ENCODE measurements at regions not wholly inside any gene's neighbourhood (a gene's known extent, or its start where the extent isn't known, plus 50 kb on each side); places are given as distances from the start of the nearest gene placed in this dataset.

DNA sequence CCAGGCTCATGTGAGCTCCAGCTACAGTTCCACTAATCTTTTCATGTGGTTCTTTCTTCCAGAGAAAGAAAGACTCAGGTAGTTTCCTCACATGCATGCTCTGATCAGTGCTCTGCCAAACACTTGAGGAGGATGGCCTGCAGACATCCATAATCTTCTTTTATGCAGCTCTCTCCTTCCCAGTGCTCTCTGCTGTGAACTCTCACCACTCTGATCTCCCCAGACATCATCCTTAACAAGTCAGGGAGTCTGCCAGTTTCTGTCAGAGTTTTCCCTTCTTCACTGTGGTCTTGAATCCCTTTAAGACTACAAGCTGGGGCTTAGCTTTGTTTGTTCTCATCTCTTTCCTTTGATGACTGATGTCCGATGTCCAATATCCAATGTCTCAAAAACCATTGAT lies 203.4 kb upstream of the PRKCQ start:
- Mint-ChIP-seq H3K4me3 (no peak overlapping the region), H3K27me3 (ENCODE audit: low read depth) (peaks cover 34% of the 10 kb centered on the region), H3K4me1 (ENCODE audit: low read depth) (no peaks in the 10 kb centered on the region), H3K36me3 (ENCODE audit: low read depth) (no peaks in the 10 kb centered on the region), H3K9me3 (no peaks in the 10 kb centered on the region), H3K27ac (no peak overlapping the region)

DNA sequence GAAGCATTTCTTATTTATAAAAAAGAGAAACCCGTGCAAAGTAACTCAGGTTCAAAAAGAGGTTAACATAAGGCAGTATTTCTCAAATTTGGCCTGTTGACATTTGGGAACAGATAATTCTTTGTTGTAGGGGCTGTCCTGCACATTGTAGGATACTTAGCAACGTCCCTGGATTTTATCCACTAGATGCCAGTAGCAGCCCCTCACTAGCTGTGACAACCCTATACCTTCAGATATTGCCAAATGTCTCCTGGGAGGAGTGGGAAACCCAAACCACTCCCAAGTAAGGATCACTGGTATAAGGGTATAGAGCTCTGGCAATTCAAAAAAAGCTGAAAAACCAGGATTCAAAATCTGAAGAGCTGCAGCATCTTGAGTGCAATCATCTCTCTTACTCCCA lies 202.3 kb upstream of the PRKCQ start:
- H3K4me1 Mint-ChIP-seq (ENCODE audit: low read depth) = no peaks in the 10 kb centered on the region
- no peak overlapping the region for H3K4me3 Mint-ChIP-seq
- H3K36me3 Mint-ChIP-seq (ENCODE audit: low read depth) = no peaks in the 10 kb centered on the region
- peaks cover 38% of the 10 kb centered on the region for H3K27me3 Mint-ChIP-seq (ENCODE audit: low read depth)
- no peak overlapping the region for H3K27ac Mint-ChIP-seq
- no peaks in the 10 kb centered on the region for H3K9me3 Mint-ChIP-seq

DNA sequence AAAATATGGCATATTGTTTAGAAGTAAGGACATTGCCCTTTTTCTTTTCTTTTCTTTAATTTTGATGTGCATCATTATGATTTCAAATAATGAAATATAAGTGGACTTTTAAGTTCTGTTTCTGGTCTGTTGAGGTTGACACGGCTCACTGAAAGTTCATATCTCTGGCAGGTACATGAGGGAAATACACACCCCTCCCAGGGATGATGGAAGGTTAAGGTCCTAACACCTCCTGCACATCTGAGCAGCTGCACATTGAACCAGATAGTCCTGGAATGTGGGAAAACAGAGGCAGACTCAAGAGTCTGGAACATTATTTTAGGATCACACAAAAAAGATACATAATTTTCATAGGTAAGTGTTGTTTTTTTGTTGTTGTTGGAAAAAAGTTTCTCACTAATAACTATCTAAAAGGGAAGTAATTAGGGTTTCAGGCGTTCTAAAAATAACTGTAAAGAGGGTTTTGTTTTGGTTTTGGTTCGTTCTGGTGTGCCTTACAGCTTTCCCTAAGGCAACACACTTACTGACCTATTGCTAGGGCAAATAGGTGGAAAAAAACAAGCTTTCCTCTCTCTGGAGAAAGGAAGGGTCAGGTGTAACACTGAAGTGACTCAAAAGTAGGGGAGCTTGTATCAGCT lies 201.2 kb upstream of the PRKCQ start:
- Mint-ChIP-seq H3K9me3 (no peaks in the 10 kb centered on the region), H3K36me3 (ENCODE audit: low read depth) (no peaks in the 10 kb centered on the region)

DNA sequence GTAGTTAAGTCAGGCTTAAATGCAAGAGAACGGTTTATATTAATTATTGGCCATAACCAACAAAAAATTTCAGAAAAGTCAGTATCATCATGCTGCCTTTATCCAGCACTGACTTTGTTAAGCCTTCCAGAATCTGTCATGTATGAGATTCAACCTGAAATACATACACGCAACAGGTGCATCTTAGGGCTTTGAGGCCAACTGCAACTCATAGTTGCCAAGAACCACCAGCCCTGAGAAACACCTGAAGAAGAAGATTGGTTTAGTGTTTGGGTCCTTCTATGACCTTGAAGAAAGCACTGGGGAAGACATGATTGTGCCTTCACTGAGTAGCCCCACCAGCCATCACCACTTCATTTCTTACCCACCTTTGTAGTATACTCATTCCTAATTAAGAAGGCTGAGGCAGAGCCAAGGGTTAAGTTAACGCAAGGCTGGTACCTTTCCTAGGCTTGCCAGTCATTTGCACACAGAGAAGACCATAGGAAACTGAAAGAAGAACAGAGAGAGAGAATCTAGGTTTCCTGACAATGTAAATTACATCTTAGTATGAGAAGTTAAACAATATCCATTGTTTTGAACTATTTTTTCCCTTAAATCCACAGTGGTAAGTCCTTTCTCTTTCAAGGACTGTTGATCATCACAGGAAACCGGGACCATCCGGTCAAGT lies 200.1 kb upstream of the PRKCQ start:
- no peaks in the 10 kb centered on the region for H3K9me3 Mint-ChIP-seq
- peaks cover 48% of the 10 kb centered on the region for H3K27me3 Mint-ChIP-seq (ENCODE audit: low read depth)
- H3K27ac Mint-ChIP-seq = no peak overlapping the region
- no peaks in the 10 kb centered on the region for H3K36me3 Mint-ChIP-seq (ENCODE audit: low read depth)
- H3K4me3 Mint-ChIP-seq = no peak overlapping the region
- H3K4me1 Mint-ChIP-seq (ENCODE audit: low read depth) = no peaks in the 10 kb centered on the region

More for the DNA sequence above, 201.2 kb upstream of the PRKCQ start:
- H3K4me3 Mint-ChIP-seq = no peak overlapping the region
- H3K27ac Mint-ChIP-seq = no peak overlapping the region
- peaks cover 42% of the 10 kb centered on the region for H3K27me3 Mint-ChIP-seq (ENCODE audit: low read depth)
- H3K4me1 Mint-ChIP-seq (ENCODE audit: low read depth) = no peaks in the 10 kb centered on the region

DNA sequence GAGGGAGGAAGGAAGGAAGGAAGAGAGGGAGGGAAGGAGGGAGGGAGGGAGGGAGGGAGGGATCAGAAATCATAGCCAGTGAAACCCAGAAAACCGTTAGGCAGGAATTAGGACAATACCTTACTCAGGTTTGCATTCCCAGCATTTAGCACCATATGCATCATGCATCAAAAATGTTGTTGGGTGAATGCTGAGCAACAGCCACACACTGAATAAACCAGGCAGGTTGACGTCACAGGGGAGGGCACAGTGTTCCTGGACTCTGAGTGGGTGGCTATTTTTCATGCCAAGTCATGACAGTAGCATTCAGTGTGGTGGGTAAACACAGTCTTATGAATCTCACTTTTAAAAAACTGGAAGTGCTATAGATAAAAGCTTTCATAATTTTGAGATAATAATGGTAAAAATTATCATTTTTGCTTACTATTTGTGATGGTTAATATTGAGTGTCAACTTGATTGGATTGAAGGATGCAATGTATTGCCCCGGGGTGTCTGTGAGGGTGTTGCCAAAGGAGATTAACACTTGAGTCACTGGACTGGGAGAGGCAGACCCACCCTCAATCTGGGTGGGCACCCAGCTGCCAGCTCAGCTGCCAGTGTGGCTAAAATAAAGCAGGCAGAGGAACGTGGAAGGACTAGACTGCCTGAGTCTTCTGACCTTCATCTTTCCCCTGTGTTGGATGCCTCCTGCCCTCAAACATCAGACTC lies 199.1 kb upstream of the PRKCQ start:
- Mint-ChIP-seq H3K4me1 (ENCODE audit: low read depth) (no peaks in the 10 kb centered on the region), H3K9me3 (no peaks in the 10 kb centered on the region), H3K27ac (no peak overlapping the region), H3K36me3 (ENCODE audit: low read depth) (no peaks in the 10 kb centered on the region), H3K27me3 (ENCODE audit: low read depth) (peaks cover 51% of the 10 kb centered on the region), H3K4me3 (no peak overlapping the region)

DNA sequence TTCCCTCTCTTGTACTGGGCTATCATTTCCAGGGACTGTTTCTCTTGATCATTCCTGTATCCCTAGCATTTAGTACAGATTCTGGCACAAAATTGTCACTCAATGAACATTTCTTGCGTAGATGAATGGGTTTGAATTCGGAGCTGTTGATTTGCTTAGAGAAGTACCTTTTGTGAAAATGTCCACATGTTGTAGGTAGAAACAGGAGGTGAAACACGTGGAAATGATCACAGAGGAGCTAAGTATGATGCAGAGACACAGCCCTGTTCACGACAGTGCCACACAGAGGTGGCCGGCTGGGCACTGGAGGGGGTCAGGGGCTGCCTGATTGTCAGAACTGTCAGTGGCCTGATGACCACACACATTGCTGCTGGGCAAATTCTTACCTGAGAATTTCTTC lies 196.1 kb upstream of the PRKCQ start:
- Mint-ChIP-seq H3K9me3 (no peaks in the 10 kb centered on the region), H3K4me1 (ENCODE audit: low read depth) (no peaks in the 10 kb centered on the region), H3K4me3 (no peak overlapping the region), H3K36me3 (ENCODE audit: low read depth) (no peaks in the 10 kb centered on the region), H3K27ac (no peak overlapping the region), H3K27me3 (ENCODE audit: low read depth) (peaks cover 33% of the 10 kb centered on the region)

DNA sequence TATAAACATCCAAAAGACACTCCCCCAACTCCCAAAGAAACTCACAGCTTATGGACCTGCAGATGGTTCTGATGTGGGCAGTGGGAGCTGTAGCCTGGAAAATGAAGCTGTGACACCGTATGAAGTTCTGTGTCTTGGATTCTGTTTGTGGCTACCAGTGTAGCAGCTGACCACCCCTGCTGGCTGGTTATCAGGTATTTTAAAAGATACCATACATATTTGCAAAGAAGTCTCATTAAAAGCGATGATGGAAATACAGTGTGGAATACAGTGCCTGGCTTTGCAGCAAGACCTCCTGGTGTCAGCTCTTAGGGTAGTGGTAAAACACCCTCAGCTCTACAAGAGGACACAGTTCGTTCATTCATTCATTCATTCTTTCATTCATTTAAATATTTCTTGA lies 194.3 kb upstream of the PRKCQ start:
- Mint-ChIP-seq H3K4me3 (no peak overlapping the region), H3K27me3 (ENCODE audit: low read depth) (peaks cover 24% of the 10 kb centered on the region), H3K27ac (no peak overlapping the region), H3K9me3 (no peaks in the 10 kb centered on the region), H3K36me3 (ENCODE audit: low read depth) (no peaks in the 10 kb centered on the region), H3K4me1 (ENCODE audit: low read depth) (no peaks in the 10 kb centered on the region)

DNA sequence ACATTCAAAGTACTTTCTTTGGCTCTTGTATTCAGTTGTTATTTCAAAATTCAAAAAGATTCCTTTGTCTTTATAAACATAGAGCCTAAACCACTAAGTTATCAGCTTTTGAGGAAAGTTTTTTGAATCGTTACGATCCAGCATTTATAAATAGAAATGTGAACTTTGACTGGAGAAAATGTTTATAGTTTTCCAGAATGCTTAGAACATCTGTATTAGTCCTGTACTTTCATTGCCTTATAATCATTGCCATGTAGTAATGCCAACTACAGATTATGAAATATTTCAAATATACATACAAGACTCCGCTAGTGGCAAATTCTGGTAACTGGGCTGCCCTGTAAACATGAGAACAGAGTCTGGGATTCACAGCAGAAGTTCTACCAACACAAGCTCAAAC lies 191.3 kb upstream of the PRKCQ start:
- no peak overlapping the region for H3K4me3 Mint-ChIP-seq
- no peak overlapping the region for H3K27ac Mint-ChIP-seq
- no peaks in the 10 kb centered on the region for H3K9me3 Mint-ChIP-seq
- H3K4me1 Mint-ChIP-seq (ENCODE audit: low read depth) = no peaks in the 10 kb centered on the region
- H3K36me3 Mint-ChIP-seq (ENCODE audit: low read depth) = no peaks in the 10 kb centered on the region
- H3K27me3 Mint-ChIP-seq (ENCODE audit: low read depth) = peaks cover 22% of the 10 kb centered on the region

DNA sequence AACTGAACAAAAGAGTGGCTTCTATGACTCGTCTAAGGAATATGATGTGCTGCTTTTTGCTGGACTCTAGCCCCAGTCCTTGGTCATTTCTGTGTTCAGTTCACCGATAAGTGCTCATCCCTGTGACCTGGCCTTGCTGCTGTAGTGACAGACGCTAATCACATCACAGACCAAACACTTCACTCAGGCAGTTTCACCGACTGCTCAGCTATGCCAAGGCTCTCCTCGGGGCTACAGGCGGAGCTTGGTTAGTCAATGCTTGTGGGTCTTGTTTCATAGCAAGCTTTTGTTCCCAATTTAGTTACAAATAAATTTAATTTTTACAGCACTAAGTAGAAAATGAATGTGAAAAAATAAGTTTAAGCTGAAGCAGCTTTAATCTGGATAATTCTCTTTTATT lies 190.8 kb upstream of the PRKCQ start:
- no peak overlapping the region for H3K4me3 Mint-ChIP-seq
- no peak overlapping the region for H3K27ac Mint-ChIP-seq
- no peaks in the 10 kb centered on the region for H3K9me3 Mint-ChIP-seq
- no peaks in the 10 kb centered on the region for H3K36me3 Mint-ChIP-seq (ENCODE audit: low read depth)
- H3K27me3 Mint-ChIP-seq (ENCODE audit: low read depth) = peaks cover 27% of the 10 kb centered on the region
- no peaks in the 10 kb centered on the region for H3K4me1 Mint-ChIP-seq (ENCODE audit: low read depth)

DNA sequence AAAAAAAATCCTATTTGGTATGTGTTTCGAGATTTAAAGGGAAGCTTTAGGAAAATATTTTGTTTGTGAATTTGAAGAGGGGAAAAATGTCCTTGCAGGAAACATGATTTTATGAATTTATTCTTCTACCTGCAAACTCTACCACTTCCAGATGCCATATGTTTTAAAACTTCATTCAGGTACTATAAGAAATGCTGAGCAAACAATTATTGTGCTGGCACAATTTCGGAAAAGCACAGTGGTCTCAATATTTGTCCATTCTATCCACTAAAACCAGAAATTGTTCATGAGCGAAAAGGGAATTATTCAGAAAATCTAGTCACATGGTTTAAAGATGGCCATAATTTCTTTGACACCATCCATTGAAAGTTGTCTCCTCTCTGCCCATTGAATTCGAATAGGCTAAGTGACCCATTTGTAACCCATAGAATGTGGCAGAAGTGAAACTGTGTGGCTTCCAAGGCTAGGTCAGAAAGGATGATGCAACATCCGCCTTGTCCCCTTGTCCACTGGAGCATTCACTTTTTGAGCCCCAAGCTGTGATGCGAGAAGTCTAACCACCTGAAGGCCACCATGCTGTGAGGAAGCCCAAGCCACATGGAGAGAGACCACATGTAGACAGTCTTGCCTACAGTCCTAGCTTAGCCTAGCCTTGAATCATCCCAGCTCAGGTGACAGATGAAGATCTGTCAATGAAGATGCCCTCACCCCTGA lies 189.8 kb upstream of the PRKCQ start:
- no peak overlapping the region for H3K27ac Mint-ChIP-seq
- H3K9me3 Mint-ChIP-seq = no peaks in the 10 kb centered on the region
- H3K36me3 Mint-ChIP-seq (ENCODE audit: low read depth) = no peaks in the 10 kb centered on the region
- no peak overlapping the region for H3K4me3 Mint-ChIP-seq
- H3K27me3 Mint-ChIP-seq (ENCODE audit: low read depth) = peaks cover 19% of the 10 kb centered on the region
- H3K4me1 Mint-ChIP-seq (ENCODE audit: low read depth) = no peaks in the 10 kb centered on the region

DNA sequence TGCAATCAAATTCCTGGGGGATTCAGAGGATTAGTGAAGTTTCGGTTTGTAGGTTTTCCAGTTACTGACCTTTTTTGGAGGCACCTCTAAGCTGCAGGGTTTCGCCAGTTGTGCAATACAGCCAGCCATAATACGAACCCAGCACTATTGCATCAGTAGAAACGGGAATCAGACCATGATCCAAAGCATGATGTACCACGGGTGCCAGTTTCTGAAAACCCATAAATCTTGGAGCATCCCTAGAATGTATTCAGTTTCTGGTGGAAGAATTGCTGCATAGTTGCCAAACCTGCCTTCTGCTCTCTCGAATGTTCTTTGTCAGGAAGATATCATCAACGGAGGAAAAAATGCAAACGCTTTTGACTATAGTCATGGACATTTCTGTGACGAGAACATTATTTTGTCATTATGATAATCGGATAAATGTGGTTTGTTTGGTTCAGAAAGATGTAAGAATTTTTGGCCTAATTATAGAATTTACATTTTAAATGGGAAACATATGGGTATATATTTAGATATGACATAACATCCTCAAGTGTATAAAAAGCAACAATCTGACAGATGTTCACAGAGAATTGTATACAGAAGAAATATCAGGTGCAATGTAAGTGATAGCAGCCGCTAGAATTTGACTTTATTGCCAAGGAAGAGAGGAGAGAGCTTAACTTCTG lies 186.2 kb upstream of the PRKCQ start:
- Mint-ChIP-seq H3K27ac (no peak overlapping the region), H3K4me1 (ENCODE audit: low read depth) (no peaks in the 10 kb centered on the region), H3K27me3 (ENCODE audit: low read depth) (peaks cover 39% of the 10 kb centered on the region), H3K36me3 (ENCODE audit: low read depth) (no peaks in the 10 kb centered on the region), H3K9me3 (no peaks in the 10 kb centered on the region), H3K4me3 (no peak overlapping the region)

DNA sequence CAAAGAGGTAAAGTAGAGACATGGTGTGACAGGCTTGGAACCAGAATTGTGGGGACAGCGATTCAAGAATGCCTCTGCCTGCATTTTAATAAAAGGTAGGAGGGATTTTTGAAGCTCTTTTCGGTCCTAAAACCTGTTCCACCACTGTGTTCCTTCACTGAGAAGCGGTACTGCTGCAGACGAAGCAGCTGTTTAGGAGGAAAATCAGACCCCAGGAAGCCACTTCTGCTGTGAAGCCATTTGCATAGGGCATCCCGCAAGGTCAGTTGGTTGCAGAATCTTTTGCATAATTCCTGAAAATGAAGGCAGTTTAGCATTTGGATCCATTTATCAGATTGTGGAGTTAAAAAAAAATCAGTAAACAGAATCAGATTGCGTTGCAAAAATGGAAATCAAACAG lies 183.3 kb upstream of the PRKCQ start:
- no peaks in the 10 kb centered on the region for H3K36me3 Mint-ChIP-seq (ENCODE audit: low read depth)
- H3K4me1 Mint-ChIP-seq (ENCODE audit: low read depth) = no peaks in the 10 kb centered on the region
- no peak overlapping the region for H3K4me3 Mint-ChIP-seq
- H3K9me3 Mint-ChIP-seq = no peaks in the 10 kb centered on the region
- peaks cover 55% of the 10 kb centered on the region for H3K27me3 Mint-ChIP-seq (ENCODE audit: low read depth)
- no peak overlapping the region for H3K27ac Mint-ChIP-seq

DNA sequence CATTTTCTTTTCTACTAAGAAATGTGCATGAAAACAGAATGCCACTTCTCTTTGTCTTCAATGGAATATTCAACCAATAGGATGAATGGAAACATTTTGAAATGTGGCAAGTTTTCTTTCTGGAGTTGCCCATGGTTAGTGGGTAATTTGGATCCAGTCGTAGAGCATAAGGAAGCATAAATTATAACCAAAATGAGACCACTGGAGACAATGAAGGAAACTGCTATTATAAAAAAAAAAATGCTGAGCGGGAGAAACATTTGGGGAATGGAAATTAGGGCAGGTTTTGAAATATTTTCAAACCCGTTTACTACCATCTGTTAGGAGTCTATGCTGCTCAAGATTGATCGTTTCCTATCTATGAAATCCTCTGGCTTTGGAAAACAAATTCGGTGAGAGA lies 182.9 kb upstream of the PRKCQ start:
- Mint-ChIP-seq H3K27ac (no peak overlapping the region), H3K4me3 (no peak overlapping the region), H3K36me3 (ENCODE audit: low read depth) (no peaks in the 10 kb centered on the region), H3K4me1 (ENCODE audit: low read depth) (no peaks in the 10 kb centered on the region), H3K9me3 (no peaks in the 10 kb centered on the region), H3K27me3 (ENCODE audit: low read depth) (peaks cover 56% of the 10 kb centered on the region)

DNA sequence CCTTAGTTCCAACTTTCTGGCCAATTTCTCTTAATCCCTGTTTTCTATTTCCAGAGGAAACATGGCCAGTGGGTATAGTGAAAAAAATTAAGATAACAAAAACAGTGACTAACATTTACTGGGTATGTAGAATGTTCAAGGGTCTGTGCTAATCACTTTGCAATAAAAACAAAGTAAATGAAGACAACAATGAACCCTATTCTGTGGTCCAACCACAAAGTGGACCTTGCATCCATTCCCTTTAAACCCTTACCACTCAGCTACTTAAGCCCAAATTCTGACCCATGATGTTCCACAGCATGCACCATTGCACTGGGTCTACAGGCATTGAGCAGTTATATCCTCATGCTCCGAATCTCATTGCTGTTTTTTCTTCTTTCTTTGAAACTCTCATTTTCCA lies 179.9 kb upstream of the PRKCQ start:
- Mint-ChIP-seq H3K36me3 (ENCODE audit: low read depth) (no peaks in the 10 kb centered on the region), H3K9me3 (no peaks in the 10 kb centered on the region), H3K4me1 (ENCODE audit: low read depth) (no peaks in the 10 kb centered on the region), H3K27me3 (ENCODE audit: low read depth) (peaks cover 50% of the 10 kb centered on the region), H3K4me3 (no peak overlapping the region), H3K27ac (no peak overlapping the region)
